DND-41 (cell line): ENCODE measurements at regions not wholly inside any gene's neighbourhood (a gene's known extent, or its start where the extent isn't known, plus 50 kb on each side); places are given as distances from the start of the nearest gene placed in this dataset.

Source experiments
- CTCF ChIP-seq: IDR thresholded peaks from 2 replicates; pipeline ENCODE4 v1.5.1; 2012; ENCODE audit warnings: borderline replicate concordance, low read length, moderate library complexity, mild to moderate bottlenecking; ENCODE audit not compliant: poor library complexity, severe bottlenecking; ENCODE audit errors: extremely low read depth
- EZH2 ChIP-seq: IDR thresholded peaks from 3 replicates; pipeline ENCODE4 v1.6.1; 2012; ENCODE audit warnings: borderline replicate concordance, low read depth, mild to moderate bottlenecking, moderate library complexity, low read length, inconsistent platforms; ENCODE audit not compliant: severe bottlenecking

- TF ChIP-seq CTCF = no peak
- no peak for TF ChIP-seq EZH2
These were observed 140.4 kb upstream of the LUZP2 start for GRCh38 chr11:24356501-24356900.
